Cardiac fibroblast (primary cell): ENCODE measurements at regions not wholly inside any gene's neighbourhood (a gene's known extent, or its start where the extent isn't known, plus 50 kb on each side); places are given as distances from the start of the nearest gene placed in this dataset.

Experiments
- DNase-seq, 2 donors: peaks; one replicate each; pipeline versions ENCODE4 v3.0.0 to v3.0.0-alpha.2; 2010; ENCODE audit warnings: low read depth in 2 of 2
- H3K4me3 ChIP-seq, 2 donors: replicated peaks in 1 of 2; 1 replicate in 1 of 2; 2 replicates in 1 of 2; pipeline ENCODE4 v1.5.1; 2011; ENCODE audit warnings: low read depth in 2 of 2, low read length in 2 of 2, mild to moderate bottlenecking in 2 of 2, moderate library complexity in 1 of 2
- CTCF ChIP-seq: IDR thresholded peaks from one replicate; pipeline ENCODE4 v1.5.1; 2011; ENCODE audit warnings: low read depth, mild to moderate bottlenecking, low read length, inconsistent platforms

GRCh38 chr3:162354356-162354755, 857.7 kb downstream of the OTOL1 start:
- no peak overlapping the region for H3K4me3 ChIP-seq
- peak in 1 of 2 donors; percentile 61 for DNase-seq
- no peak for TF ChIP-seq CTCF

- TF ChIP-seq CTCF: no peak
- no peak for DNase-seq
- H3K4me3 ChIP-seq: no peak overlapping the region
Measured at GRCh38 chr3:162365066-162365719, 868.6 kb downstream of the OTOL1 start.

- no peak for TF ChIP-seq CTCF
- DNase-seq: no peak
- no peak overlapping the region for H3K4me3 ChIP-seq
Measured at GRCh38 chr3:162366166-162366766, 869.7 kb downstream of the OTOL1 start.

- no peak for TF ChIP-seq CTCF
- DNase-seq: peak in 1 of 2 donors; percentile 15
- H3K4me3 ChIP-seq: no peak overlapping the region
Measured at GRCh38 chr3:162367429-162368260, 871.0 kb downstream of the OTOL1 start.

GRCh38 chr3:162368417-162368816, 871.8 kb downstream of the OTOL1 start:
- no peak for TF ChIP-seq CTCF
- no peak overlapping the region for H3K4me3 ChIP-seq
- no peak for DNase-seq

GRCh38 chr3:162369306-162369705, 872.7 kb downstream of the OTOL1 start:
- no peak for TF ChIP-seq CTCF
- no peak overlapping the region for H3K4me3 ChIP-seq
- no peak for DNase-seq
